ENCODE measurements at regions not wholly inside any gene's neighbourhood (a gene's known extent, or its start where the extent isn't known, plus 50 kb on each side); places are given as distances from the start of the nearest gene placed in this dataset.

DNA sequence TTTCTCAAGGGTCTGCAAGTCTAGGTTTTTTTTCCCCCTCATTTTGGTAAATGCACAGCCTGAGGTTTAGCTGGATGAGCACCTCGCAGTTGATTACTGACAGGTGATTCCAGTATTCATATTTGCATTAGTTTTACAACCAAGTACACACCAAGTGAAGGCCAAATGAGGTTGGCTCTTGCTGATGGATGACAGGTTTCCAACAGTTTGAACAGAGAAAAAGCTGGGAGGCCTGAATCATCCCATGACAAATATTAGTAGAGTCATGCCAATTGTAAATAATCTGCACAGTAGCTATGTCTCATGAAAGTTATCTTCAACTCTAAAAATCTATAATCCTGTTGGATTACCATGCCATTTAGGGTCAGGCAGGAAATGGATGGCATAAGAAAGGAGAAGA, 399.8 kb downstream of the HTR7 start:
- Histone ChIP-seq H3K27me3 (no peaks in the 10 kb centered on the region), H3K36me3 (no peaks in the 10 kb centered on the region), H3K9me3 (no peaks in the 10 kb centered on the region), H3K4me1 (no peaks in the 10 kb centered on the region), H3K27ac (no peak overlapping the region), H3K4me3 (no peak overlapping the region)
- DNase-seq (no peak), ATAC-seq (no peak)
- intact Hi-C loops (cut with DNase I), result no loop called here
- TF ChIP-seq CTCF (IDR thresholded peaks at IDR 0.05), result no peak

- intact Hi-C loops (cut with DNase I), result no loop called here
- no peaks in the 10 kb centered on the region for H3K36me3 ChIP-seq
- no peak for ATAC-seq
Measured at GRCh38 chr10:90458571-90458970, 399.3 kb downstream of the HTR7 start.

DNA sequence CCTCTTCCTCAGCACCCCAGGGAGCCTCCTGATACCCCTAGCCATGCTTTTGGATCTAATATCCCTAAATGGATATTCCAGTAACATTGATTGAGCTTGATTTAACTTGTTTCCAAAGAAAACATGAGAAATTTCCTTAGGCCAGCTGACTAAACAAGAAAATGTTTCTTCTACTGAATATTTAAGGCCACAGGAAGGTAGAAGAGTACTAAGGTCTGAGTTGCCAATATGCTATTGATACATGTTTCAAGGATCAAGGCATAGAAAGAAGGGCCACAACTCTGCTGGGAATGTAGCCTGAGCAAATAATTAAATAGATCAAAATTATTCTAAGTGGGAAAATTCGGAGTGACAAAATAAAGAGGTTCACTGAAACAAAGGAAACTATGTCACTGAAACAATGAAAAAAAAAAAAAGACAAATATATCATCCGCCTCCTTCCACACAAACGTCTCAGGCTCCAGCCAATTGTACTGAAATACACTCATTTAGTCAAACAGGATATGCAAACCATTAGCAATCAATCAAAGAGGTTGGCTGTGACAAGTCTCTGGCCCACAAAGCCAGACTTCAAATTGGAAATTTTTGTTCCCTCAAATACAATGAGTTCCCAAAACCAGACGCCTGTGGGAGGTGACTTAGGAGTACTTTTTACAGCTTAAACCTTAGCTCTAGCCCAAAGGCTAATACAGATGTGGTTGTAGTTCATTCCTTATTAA, 396.2 kb downstream of the HTR7 start:
- Histone ChIP-seq H3K27me3 (no peaks in the 10 kb centered on the region), H3K4me3 (no peak overlapping the region), H3K4me1 (no peaks in the 10 kb centered on the region), H3K36me3 (no peaks in the 10 kb centered on the region), H3K27ac (no peak overlapping the region), H3K9me3 (no peaks in the 10 kb centered on the region)
- no peak for ATAC-seq
- no peak for DNase-seq
- no peak for TF ChIP-seq CTCF (IDR thresholded peaks at IDR 0.05)
- intact Hi-C loops (cut with DNase I), result no loop called here

More at GRCh38 chr10:90458571-90458970, 399.3 kb downstream of the HTR7 start:
- no peaks in the 10 kb centered on the region for H3K27me3 ChIP-seq
- DNase-seq, result no peak
- TF ChIP-seq CTCF (IDR thresholded peaks at IDR 0.05), result no peak
- H3K27ac ChIP-seq, result no peak overlapping the region
- no peaks in the 10 kb centered on the region for H3K9me3 ChIP-seq
- H3K4me3 ChIP-seq, result no peak overlapping the region
- H3K4me1 ChIP-seq, result no peaks in the 10 kb centered on the region

DNA sequence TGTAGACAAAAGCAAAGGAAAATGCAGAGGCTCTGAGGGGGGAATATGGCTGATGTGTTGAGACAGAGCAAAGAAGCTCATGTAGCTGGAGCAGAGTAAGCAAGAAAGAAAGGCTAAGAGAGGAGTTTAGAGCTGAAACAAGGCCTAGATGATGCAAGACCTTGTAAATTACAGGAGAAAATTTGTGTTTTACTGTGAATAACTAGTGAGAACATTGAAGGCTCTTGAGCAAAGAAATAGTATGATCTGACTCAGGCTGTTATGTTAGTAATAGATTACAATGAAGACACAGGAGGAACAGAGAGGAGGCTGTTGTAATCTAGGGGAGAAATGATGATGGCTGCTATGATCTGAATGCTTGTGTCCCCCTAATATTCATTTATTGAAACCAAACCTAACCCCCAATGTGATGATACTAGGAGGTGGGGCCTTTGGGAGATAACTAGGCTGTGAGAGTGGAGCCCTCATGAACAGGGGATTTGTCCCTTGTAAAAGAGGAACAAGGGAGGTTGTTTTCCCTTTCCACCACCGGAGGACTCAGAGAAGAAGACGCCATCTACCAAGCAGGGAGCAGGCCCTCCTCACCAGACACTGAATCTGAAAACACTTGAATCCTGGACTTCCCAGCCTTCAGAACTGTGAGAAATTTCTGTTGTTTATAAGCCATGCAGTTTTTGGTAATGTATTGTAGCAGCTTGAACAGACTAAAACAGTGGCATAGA, 394.9 kb downstream of the HTR7 start:
- Histone ChIP-seq H3K36me3 (no peaks in the 10 kb centered on the region), H3K9me3 (no peaks in the 10 kb centered on the region), H3K27me3 (no peaks in the 10 kb centered on the region), H3K4me1 (no peaks in the 10 kb centered on the region), H3K27ac (no peak overlapping the region), H3K4me3 (no peak overlapping the region)
- ATAC-seq (no peak), DNase-seq (no peak)
- intact Hi-C loops (cut with DNase I), result no loop called here
- TF ChIP-seq CTCF (IDR thresholded peaks at IDR 0.05), result no peak

DNA sequence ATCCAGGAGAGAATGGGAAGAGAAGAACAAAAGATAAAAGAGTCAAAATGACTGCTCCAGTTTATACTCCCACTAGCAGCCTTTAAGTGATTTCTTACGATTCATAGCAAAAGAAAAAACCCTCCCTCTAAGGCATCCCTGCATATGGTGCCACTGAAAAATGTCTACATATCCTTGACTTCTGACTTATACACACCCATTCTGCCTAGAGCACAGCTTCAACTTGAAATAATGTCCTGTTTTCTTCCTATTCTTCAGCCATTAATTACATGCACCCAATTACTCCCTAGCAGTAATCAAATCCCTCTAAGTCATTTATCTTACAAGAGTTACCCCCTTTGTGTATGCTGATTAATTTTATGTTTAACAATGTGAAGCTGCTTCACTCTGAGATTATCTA, 393.5 kb downstream of the HTR7 start:
- Histone ChIP-seq H3K36me3 (no peaks in the 10 kb centered on the region), H3K9me3 (no peaks in the 10 kb centered on the region), H3K27me3 (no peaks in the 10 kb centered on the region), H3K4me1 (no peaks in the 10 kb centered on the region), H3K27ac (no peak overlapping the region), H3K4me3 (no peak overlapping the region)
- intact Hi-C loops (cut with DNase I), result no loop called here
- no peak for DNase-seq
- no peak for TF ChIP-seq CTCF (IDR thresholded peaks at IDR 0.05)
- ATAC-seq, result no peak
